Ishikawa (cell line): ENCODE measurements at regions not wholly inside any gene's neighbourhood (a gene's known extent, or its start where the extent isn't known, plus 50 kb on each side); places are given as distances from the start of the nearest gene placed in this dataset.

Experiments used
- CEBPB ChIP-seq: IDR thresholded peaks from 2 replicates; pipeline ENCODE4 v1.6.1; 2012
- CREB1 ChIP-seq: IDR thresholded peaks from 2 replicates; pipeline ENCODE4 v1.6.1; 2012; ENCODE audit warnings: low read depth
- EGR1 ChIP-seq: IDR thresholded peaks from 2 replicates; pipeline ENCODE4 v1.6.1; 2012
- EP300 ChIP-seq: IDR thresholded peaks from 2 replicates; pipeline ENCODE4 v1.6.1; 2012; ENCODE audit warnings: borderline replicate concordance
- FOXM1 ChIP-seq: IDR thresholded peaks from 2 replicates; pipeline ENCODE4 v1.6.1; 2012; ENCODE audit warnings: low read depth, borderline replicate concordance
- NFIC ChIP-seq: IDR thresholded peaks from 2 replicates; pipeline ENCODE4 v1.6.1; 2012
- RAD21 ChIP-seq: IDR thresholded peaks from 2 replicates; pipeline ENCODE4 v1.6.1; 2012; ENCODE audit warnings: low read depth
- TAF1 ChIP-seq: IDR thresholded peaks from 2 replicates; pipeline ENCODE4 v1.6.1; 2012; ENCODE audit warnings: low read depth, mild to moderate bottlenecking
- TCF12 ChIP-seq: IDR thresholded peaks from 2 replicates; pipeline ENCODE4 v1.6.1; 2012; ENCODE audit warnings: low read depth
- TEAD4 ChIP-seq: IDR thresholded peaks from 2 replicates; pipeline ENCODE4 v1.6.1; 2012
- YY1 ChIP-seq: IDR thresholded peaks from 2 replicates; pipeline ENCODE4 v1.6.1; 2012; ENCODE audit warnings: low read depth
- ZBTB7A ChIP-seq: IDR thresholded peaks from 2 replicates; pipeline ENCODE4 v1.6.1; 2012; ENCODE audit warnings: low read depth
- TF ChIP-seq, protein P1 (sequence below): IDR thresholded peaks from 2 replicates; pipeline ENCODE4 v1.6.1; 2012; ENCODE audit warnings: low read depth, mild to moderate bottlenecking
- TF ChIP-seq, protein P2 (sequence below): IDR thresholded peaks from 2 replicates; pipeline ENCODE4 v1.6.1; 2012
- TF ChIP-seq, protein P3 (sequence below): IDR thresholded peaks from 2 replicates; pipeline ENCODE4 v1.6.1; 2012

DNA sequence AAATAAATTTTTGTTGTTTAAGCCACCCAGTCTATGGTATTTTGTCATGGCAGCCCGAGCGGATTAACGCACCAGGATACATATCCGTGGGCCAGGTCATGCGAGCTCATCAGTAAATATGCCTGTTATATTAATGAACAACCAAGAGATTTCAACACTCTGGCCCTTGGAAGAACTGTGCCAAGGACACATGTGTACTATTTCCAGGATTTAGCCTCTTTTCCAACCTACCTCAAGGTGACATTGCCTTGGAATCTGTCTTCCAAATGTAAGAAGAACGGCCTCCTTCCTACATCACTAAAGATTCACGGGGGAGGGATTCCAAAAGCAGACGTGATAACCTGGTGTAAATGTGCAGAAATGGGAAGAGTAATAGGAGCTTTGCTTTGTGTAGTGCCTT is 72.8 kb upstream of the DYNLRB2 start:
- no peak for TF ChIP-seq RAD21
- no peak for TF ChIP-seq EGR1
- no peak for TF ChIP-seq YY1
- no peak for TF ChIP-seq NFIC
- no peak for TF ChIP-seq FOXM1
- TF ChIP-seq, protein P1, sequence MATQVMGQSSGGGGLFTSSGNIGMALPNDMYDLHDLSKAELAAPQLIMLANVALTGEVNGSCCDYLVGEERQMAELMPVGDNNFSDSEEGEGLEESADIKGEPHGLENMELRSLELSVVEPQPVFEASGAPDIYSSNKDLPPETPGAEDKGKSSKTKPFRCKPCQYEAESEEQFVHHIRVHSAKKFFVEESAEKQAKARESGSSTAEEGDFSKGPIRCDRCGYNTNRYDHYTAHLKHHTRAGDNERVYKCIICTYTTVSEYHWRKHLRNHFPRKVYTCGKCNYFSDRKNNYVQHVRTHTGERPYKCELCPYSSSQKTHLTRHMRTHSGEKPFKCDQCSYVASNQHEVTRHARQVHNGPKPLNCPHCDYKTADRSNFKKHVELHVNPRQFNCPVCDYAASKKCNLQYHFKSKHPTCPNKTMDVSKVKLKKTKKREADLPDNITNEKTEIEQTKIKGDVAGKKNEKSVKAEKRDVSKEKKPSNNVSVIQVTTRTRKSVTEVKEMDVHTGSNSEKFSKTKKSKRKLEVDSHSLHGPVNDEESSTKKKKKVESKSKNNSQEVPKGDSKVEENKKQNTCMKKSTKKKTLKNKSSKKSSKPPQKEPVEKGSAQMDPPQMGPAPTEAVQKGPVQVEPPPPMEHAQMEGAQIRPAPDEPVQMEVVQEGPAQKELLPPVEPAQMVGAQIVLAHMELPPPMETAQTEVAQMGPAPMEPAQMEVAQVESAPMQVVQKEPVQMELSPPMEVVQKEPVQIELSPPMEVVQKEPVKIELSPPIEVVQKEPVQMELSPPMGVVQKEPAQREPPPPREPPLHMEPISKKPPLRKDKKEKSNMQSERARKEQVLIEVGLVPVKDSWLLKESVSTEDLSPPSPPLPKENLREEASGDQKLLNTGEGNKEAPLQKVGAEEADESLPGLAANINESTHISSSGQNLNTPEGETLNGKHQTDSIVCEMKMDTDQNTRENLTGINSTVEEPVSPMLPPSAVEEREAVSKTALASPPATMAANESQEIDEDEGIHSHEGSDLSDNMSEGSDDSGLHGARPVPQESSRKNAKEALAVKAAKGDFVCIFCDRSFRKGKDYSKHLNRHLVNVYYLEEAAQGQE: no peak

DNA sequence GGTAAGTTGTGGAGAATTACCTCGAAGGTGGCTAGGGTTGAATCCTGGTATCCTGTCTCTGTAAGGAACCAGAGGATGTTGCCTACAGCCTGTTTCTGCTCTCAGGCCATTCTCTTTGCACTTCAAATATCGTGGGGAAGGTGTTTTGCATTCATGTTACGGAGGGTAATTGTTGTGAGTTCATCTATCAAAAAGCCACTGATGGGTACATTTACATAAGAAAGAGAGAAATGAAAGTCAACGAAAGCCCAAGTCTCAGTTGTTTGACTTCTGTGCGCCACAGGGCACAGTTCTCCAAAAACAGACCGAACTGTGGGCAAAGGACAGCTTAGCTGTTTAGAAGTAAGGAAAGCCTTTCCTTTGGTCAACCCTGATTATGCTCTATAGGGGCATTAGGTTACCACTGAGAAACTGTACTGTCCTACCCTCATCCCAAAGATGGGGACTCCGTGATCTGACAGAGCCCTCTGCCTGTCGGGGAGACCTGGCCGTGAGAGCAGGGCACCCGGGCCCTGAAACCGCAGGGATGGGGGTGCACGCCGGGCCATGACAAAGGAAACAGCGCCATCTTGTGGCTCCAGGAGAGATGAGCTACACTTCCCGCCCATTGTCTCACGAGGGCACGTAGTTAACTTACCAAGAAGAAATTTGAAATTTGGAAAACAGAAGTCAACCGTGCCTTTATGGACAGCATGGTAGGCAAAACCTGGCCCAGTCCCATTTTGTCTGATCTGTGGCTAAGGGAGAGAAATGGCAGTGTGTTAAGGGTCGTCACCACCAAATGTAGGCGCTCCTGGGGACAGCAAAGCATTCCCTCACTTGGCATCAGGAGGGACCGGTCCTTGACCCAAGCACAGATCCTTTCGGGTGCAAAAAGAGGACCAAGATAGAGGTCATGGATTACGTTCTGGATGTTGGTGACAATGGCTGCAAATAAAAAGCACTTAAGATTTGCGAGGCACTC is 74.5 kb upstream of the DYNLRB2 start:
- no peak for TF ChIP-seq EGR1
- TF ChIP-seq RAD21: peak; percentile 77

GRCh38 chr16:80463751-80464495 is 76.9 kb upstream of the DYNLRB2 start:
- TF ChIP-seq EGR1 (no peak), FOXM1 (no peak), EP300 (no peak)
- TF ChIP-seq, protein P2, sequence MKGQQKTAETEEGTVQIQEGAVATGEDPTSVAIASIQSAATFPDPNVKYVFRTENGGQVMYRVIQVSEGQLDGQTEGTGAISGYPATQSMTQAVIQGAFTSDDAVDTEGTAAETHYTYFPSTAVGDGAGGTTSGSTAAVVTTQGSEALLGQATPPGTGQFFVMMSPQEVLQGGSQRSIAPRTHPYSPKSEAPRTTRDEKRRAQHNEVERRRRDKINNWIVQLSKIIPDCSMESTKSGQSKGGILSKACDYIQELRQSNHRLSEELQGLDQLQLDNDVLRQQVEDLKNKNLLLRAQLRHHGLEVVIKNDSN: no peak

- TF ChIP-seq EGR1: no peak
- TF ChIP-seq TCF12: no peak
- TF ChIP-seq, protein P1: no peak
- TF ChIP-seq TAF1: no peak
- no peak for TF ChIP-seq RAD21
- no peak for TF ChIP-seq NFIC
- no peak for TF ChIP-seq EP300
- no peak for TF ChIP-seq TEAD4
- no peak for TF ChIP-seq CREB1
- TF ChIP-seq ZBTB7A: no peak
- TF ChIP-seq, protein P3, sequence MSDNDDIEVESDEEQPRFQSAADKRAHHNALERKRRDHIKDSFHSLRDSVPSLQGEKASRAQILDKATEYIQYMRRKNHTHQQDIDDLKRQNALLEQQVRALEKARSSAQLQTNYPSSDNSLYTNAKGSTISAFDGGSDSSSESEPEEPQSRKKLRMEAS: no peak
- no peak for TF ChIP-seq CEBPB
- TF ChIP-seq FOXM1: no peak
- no peak for TF ChIP-seq YY1
- TF ChIP-seq, protein P2: no peak
These were observed 77.5 kb upstream of the DYNLRB2 start for GRCh38 chr16:80463326-80463725.

DNA sequence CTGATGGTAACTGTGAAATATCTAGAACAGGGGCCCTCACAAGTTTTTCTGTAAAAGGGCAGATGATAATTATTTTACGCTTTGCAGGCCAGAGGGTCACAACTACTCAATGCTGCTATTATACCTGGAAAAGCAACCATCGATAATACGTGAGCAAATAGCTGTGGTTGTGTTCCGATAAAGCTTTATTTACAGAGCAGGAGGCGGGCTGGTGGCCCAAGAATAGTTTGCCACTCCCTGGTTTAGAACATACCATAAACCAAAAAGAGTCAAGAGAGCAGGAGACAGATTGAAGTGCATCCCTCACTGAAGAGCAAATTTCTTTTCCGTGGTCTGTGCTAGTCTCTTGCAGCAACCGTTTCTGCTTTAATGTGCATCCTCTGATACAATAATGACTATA is 77.9 kb upstream of the DYNLRB2 start:
- TF ChIP-seq TCF12 (no peak), TEAD4 (no peak), EP300 (no peak), EGR1 (no peak)

DNA sequence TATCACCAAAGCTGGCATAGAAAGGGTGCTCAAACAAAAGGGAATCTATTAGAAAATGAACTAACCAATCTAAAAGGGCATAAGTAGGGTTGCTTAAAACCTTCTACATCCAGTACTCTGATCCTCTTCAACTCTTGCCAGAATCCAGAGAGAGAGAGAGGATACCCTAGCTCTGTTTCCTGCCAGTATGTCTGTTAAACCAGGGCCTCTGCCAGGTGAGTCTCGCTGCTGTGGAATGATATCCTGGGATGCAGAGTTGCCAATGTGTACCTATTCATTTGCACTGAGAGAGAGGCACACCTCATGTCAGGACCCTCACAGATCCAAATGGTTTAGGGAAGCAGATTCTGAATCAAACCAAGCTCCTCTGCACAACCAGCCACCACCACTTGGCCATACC is 79.8 kb upstream of the DYNLRB2 start:
- TF ChIP-seq TAF1 (no peak), TEAD4 (no peak), CEBPB (no peak), RAD21 (no peak), CREB1 (no peak), TCF12 (no peak), EGR1 (no peak), YY1 (no peak), NFIC (no peak), EP300 (no peak), FOXM1 (no peak), ZBTB7A (no peak)
- TF ChIP-seq, protein P2: no peak
- TF ChIP-seq, protein P1: no peak
- TF ChIP-seq, protein P3: no peak
